ENCODE measurements at regions not wholly inside any gene's neighbourhood (a gene's known extent, or its start where the extent isn't known, plus 50 kb on each side); places are given as distances from the start of the nearest gene placed in this dataset.
A peak's percentile ranks its signal among the peaks of the same experiment; 100 is the strongest.

GRCh38 chr14:48853159-48853558, 733.0 kb downstream of the RPS29 start:
- Histone ChIP-seq H2BK15ac (ENCODE audit: low read depth, low read length) (no peak overlapping the region), H3K4ac (ENCODE audit: low read depth, low read length) (no peak overlapping the region), H4K20me1 (ENCODE audit: control insufficient read depth, insufficient read depth, insufficient read length) (no peaks in the 10 kb centered on the region), H2BK12ac (ENCODE audit: insufficient read length, low read depth, low read length) (no peak overlapping the region), H3K27me3 (ENCODE audit: insufficient read depth, low read length) (no peaks in the 10 kb centered on the region), H3K23ac (ENCODE audit: insufficient read length, low read depth, low read length) (no peak overlapping the region), H3K4me2 (ENCODE audit: insufficient read depth, insufficient read length, low read length) (no peak overlapping the region), H3K56ac (ENCODE audit: insufficient read length, low read depth, low read length) (no peak overlapping the region), H3T11ph (ENCODE audit: low read length) (no peak overlapping the region), H2BK5ac (ENCODE audit: insufficient read length, low read length) (no peak overlapping the region), H3K4me1 (ENCODE audit: insufficient read depth, low read length) (no peaks in the 10 kb centered on the region), H2AFZ (ENCODE audit: low read length) (no peak overlapping the region), H3K27ac (ENCODE audit: insufficient read length, low read depth, low read length) (no peak overlapping the region), H4K5ac (ENCODE audit: insufficient read length, low read depth, low read length) (no peak overlapping the region), H3K79me2 (ENCODE audit: insufficient read depth, low read length) (no peaks in the 10 kb centered on the region), H3K18ac (ENCODE audit: insufficient read length, low read depth, low read length) (no peak overlapping the region), H3K14ac (ENCODE audit: insufficient read depth, low read length) (no peak overlapping the region), H2AK5ac (ENCODE audit: insufficient read length, low read length) (no peak overlapping the region), H4K91ac (ENCODE audit: insufficient read length, low read depth, low read length) (no peak overlapping the region), H2BK120ac (ENCODE audit: low read depth, low read length, poor library complexity, severe bottlenecking) (no peak overlapping the region), H2BK20ac (ENCODE audit: low read depth, low read length, poor library complexity, severe bottlenecking) (no peak overlapping the region), H3K9ac (ENCODE audit: extremely low read depth, insufficient read length, low read length) (no peak overlapping the region), H3K9me3 (ENCODE audit: control insufficient read depth, low read depth, low read length) (no peaks in the 10 kb centered on the region), H4K8ac (replicated peaks; ENCODE audit: insufficient read length, low read depth, low read length) (no peak overlapping the region), H3K23me2 (ENCODE audit: insufficient read length, low read depth, low read length, poor library complexity, severe bottlenecking) (no peaks in the 10 kb centered on the region), H3K79me1 (ENCODE audit: insufficient read depth, low read depth, low read length, poor library complexity, severe bottlenecking) (no peaks in the 10 kb centered on the region)
- WGBS (ENCODE audit: extremely low coverage, insufficient read length, low lambda C conversion rate): no CpG with 5 or more reads among the region's 5 CpGs
- TF ChIP-seq CTCF (conservative IDR thresholded peaks at IDR 0.05): no peak
- Mint-ChIP-seq H3K27ac (peak overlapping the region in 1 of 3 experiments; percentile 16; a peak in 1 of 7 replicates), H3K4me3 (no peak overlapping the region), H3K27me3 (ENCODE audit: low read depth) (no peaks in the 10 kb centered on the region), H3K9me3 (no peaks in the 10 kb centered on the region; a peak in 1 of 5 replicates), H3K36me3 (ENCODE audit: insufficient read depth in 1 of 3, low read depth in 3 of 3) (no peaks in the 10 kb centered on the region), H3K4me1 (no peaks in the 10 kb centered on the region)
- no peak for DNase-seq

Data from H9 (cell line).